ENCODE measurements at regions not wholly inside any gene's neighbourhood (a gene's known extent, or its start where the extent isn't known, plus 50 kb on each side); places are given as distances from the start of the nearest gene placed in this dataset.

- H2AFZ ChIP-seq (ENCODE audit: low read depth, low read length): no peak overlapping the region
- DNase-seq (ENCODE audit: low read depth, low spot score): no peak
- no peaks in the 10 kb centered on the region for H3K79me2 ChIP-seq (ENCODE audit: control insufficient read depth, insufficient read depth, low read length)
- H4K20me1 ChIP-seq (replicated peaks; ENCODE audit: control insufficient read depth, extremely low read depth, insufficient read depth, low read length): no peaks in the 10 kb centered on the region
- no peaks in the 10 kb centered on the region for H3K36me3 ChIP-seq (ENCODE audit: control insufficient read depth in 2 of 2, extremely low read depth in 1 of 2, insufficient read depth in 2 of 2, low read length in 2 of 2)
- H3K4me1 ChIP-seq (ENCODE audit: control insufficient read depth, extremely low read depth, insufficient read depth, low read length): peaks cover 5% of the 10 kb centered on the region
- H3K9me1 ChIP-seq (replicated peaks; ENCODE audit: control insufficient read depth, extremely low read depth, insufficient read depth, low read length): no peaks in the 10 kb centered on the region
- intact Hi-C loops (cut with micrococcal nuclease) (no loop called here), dilution Hi-C loops (cut with MboI; ENCODE audit: extremely low pct_ligation_motif_present, low sequenced_read_pairs) (no loop called here)
- TF ChIP-seq GATA2 (IDR thresholded peaks at IDR 0.05; ENCODE audit: insufficient read depth, insufficient read length, low read depth, low read length) (no peak), JUN (IDR thresholded peaks at IDR 0.05; ENCODE audit: borderline replicate concordance, insufficient read depth, insufficient read length, low read depth) (no peak), FOS (IDR thresholded peaks at IDR 0.05; ENCODE audit: borderline replicate concordance, insufficient read depth, low read length) (no peak), EZH2 (IDR thresholded peaks at IDR 0.05; ENCODE audit: borderline replicate concordance, low read depth, low read length, severe bottlenecking) (no peak), MYC (IDR thresholded peaks at IDR 0.05; ENCODE audit: low read depth, low read length) (no peak), POLR2A (IDR thresholded peaks at IDR 0.05; ENCODE audit: low read depth, low read length) (no peak), CTCF (IDR thresholded peaks at IDR 0.05; ENCODE audit: extremely low read depth in 1 of 2, insufficient read depth in 1 of 2, low read depth in 1 of 2, low read length in 2 of 2) (no peak), POLR2AphosphoS5 (IDR thresholded peaks at IDR 0.05; ENCODE audit: insufficient read depth, low read depth, low read length) (no peak), MAX (IDR thresholded peaks at IDR 0.05; ENCODE audit: insufficient read depth, insufficient read length) (no peak)
- POLR2A ChIA-PET: no interaction called here
- H3K27me3 ChIP-seq (ENCODE audit: control insufficient read depth in 2 of 2, insufficient read depth in 2 of 2, low read length in 2 of 2): no peaks in the 10 kb centered on the region
- no peak overlapping the region for H3K4me3 ChIP-seq (replicated peaks in 1 of 3; ENCODE audit: insufficient read depth in 1 of 3, low read depth in 1 of 3, low read length in 3 of 3)
- BruUV-seq (replicated peaks): no TSS peak
- H3K9me3 ChIP-seq (replicated peaks; ENCODE audit: control insufficient read depth, insufficient read depth, low read length): no peaks in the 10 kb centered on the region
- CTCF ChIA-PET: interaction anchor here (1.0 to 1.2 kb wide), 3 partner anchors 9 to 13 kb away, joined by 3 to 5 read pairs (median 3); no protein-coding TSS in a partner anchor
- no peak overlapping the region for H3K4me2 ChIP-seq (ENCODE audit: insufficient read depth, low read length)
- H3K9ac ChIP-seq (replicated peaks; ENCODE audit: extremely low read depth, insufficient read depth, low read length): no peak overlapping the region
- H3K27ac ChIP-seq (ENCODE audit: insufficient read depth, low read depth, low read length): no peak overlapping the region
- no peak for FAIRE-seq
These were observed 53.0 kb upstream of the CABCOCO1 start for GRCh38 chr10:61609701-61610100.
